Hematopoietic multipotent progenitor cell (in vitro differentiated cells): ENCODE measurements at regions not wholly inside any gene's neighbourhood (a gene's known extent, or its start where the extent isn't known, plus 50 kb on each side); places are given as distances from the start of the nearest gene placed in this dataset.
"Not testable (repeated sequence)": the region's sequence is repeated elsewhere in the genome, so short reads cannot be mapped to it uniquely, and the experiment has no call there.

Experiments
- DNase-seq, 3 donors: peaks; one replicate each; pipeline ENCODE4 v3.0.0-alpha.2; 2011 to 2015; ENCODE audit warnings: low read depth in 2 of 3, low spot score in 2 of 3

DNA sequence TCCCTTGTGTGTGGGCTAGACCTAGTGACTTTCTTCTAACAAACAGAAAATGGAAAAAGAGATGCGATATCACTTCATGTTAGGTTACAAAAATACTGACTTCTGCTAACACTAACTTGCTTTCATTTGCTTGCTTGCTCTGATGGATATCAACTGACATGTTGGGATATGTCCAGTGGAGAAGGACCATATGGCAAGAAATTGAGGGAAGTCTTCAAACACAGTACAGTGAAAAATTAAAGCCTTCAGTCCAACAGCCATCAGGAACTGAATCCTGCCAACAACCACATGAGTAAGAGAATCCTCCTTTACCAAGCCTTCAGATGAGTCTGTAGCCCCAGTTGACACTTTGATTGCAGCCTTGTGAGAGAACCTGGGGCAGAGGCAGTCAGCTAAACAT is 143.9 kb downstream of the MAIP1 start:
- DNase-seq = no peak

DNA sequence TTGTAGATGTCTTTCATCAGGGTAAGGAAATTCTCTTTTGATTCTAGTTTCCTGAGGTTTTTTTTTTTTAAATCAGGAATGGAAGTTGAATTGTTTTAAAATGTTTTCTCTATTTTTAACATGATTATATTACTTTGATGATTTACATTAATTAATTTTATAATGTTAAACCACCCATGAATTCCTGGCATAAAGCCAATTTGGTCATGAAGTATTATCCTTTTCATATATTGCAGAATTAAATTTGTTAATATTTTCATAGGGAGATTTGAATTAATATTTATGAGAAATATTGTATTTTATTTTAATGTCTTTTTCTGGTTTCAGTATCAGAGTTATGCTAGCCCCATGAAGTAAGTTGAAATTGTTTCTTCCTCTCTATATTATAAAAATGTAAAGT is 144.6 kb downstream of the MAIP1 start:
- no peak for DNase-seq

DNA sequence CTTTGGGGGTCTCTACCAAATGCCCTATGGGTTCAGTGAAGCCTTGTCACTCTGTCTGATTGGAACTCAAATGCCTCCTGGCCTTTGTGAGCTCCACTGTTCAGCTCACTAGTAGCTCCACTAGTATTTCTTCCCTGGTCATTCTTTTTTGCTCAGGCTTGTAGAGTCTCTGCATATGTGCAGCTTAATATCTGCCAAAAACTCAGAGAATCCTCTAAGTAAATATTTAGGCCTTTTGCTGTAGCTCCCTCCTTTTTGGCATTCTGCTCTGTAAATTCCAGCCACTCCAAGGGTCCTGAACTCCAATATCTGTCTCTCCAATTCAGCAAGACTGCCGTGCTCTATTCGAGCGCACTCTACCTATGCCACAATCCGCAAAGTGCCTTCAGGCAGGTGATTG is 146.5 kb downstream of the MAIP1 start:
- no peak for DNase-seq

DNA sequence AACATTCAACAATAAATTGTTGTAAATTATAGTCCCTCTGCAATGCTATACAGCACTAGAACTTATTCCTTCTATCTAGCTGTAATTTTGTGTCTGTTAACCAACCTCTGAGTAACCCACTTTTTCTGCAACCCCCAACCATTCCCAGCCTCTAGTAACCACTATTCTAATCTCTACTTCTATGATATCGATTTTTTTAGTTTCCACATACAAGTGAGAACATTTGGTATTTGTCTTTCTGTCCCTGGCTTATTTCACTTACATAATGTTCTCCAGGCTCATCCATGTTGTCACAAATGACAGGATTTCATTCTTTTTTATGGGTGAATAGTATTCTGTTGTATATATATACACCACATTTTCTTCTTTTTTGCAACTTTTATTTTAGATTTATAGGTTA is 147.6 kb downstream of the MAIP1 start:
- no peak for DNase-seq

DNA sequence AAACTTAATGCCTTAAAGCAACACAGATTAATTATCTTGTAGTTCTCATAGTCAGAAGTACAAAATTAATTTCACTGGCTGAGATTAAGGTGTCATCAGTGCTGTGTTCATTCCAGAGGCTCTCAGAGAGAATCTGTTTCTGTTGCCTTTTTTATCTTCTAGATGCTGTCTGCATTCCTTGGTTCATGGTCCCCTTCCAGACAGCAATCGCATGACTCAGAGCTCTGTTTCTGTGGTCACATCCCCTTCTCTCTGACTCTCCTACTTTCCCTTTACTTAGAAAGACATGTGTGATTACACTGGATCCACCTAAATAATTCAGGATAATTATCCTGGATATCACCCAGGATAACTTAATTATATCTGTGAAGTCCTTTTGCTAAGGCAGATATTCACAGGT is 148.6 kb downstream of the MAIP1 start:
- no peak for DNase-seq

DNA sequence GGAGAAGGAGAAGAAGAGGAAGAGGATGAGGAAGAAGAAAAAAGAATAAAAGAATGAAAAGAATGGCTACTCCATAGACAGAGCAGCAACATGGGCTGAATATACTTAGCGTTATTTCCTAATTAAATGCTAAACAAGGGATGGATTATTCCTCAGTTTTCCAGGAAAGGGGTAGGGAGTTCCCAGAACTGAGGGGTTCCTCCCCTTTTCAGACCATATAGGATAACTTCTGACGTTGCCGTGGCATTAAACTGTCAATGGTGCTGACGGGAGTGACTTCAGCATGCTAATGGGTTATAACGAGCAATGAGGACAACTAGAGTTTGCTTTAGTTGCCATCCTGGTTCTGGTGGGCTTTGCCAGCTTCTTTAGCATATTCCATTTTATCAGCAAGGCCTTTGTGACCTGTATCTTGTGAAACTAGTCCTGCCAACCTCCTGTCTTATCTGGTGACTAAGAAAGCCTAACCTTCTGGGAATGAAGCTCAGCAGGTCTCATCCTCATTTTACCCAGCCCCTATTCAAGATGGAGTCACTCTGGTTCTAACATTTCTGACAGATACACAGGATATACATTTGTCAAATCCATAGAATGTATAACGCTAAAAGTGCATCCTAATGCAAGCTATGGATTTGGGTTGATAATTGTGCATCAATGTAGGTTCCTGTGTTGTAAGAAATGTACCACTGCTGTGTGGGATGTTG is 152.3 kb downstream of the MAIP1 start:
- no peak for DNase-seq

DNA sequence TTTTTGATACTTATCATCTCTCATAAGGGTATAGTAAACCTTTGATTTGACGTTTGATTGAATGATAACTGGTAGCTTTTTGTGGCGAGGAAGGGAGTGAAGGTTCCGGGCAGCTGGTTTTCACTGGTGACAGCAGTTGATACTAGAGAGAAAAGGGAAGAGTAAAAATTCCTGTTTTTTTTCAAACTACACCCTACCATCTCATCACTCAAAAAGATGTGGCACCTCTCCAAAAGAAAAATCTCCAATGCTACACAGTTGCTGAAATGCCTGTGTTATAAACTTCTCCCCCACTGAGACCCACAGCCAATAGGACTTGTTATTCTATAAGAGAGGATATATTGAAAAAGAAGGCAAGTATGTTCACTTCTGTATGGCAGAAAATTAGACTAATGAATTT is 154.0 kb downstream of the MAIP1 start:
- no peak for DNase-seq

DNA sequence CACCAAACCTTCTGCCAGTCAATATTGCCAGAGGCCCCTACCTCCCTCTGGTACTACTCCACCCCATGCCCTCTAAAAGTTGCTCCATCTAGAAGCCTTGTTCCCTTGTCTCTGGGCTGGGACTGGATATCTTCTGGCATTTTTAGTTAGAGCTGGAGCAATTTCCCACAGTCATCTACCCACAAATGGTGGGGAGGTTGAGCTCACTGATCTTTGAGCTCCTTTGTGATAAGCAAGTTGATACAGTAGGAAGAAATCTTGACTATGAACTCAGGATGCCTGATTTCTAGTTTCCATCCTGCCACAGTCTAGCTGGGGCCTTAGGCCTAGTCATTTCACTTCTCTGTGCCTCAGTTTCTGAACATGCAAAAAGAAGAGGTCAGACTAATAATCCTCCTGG is 155.0 kb downstream of the MAIP1 start:
- no peak for DNase-seq

DNA sequence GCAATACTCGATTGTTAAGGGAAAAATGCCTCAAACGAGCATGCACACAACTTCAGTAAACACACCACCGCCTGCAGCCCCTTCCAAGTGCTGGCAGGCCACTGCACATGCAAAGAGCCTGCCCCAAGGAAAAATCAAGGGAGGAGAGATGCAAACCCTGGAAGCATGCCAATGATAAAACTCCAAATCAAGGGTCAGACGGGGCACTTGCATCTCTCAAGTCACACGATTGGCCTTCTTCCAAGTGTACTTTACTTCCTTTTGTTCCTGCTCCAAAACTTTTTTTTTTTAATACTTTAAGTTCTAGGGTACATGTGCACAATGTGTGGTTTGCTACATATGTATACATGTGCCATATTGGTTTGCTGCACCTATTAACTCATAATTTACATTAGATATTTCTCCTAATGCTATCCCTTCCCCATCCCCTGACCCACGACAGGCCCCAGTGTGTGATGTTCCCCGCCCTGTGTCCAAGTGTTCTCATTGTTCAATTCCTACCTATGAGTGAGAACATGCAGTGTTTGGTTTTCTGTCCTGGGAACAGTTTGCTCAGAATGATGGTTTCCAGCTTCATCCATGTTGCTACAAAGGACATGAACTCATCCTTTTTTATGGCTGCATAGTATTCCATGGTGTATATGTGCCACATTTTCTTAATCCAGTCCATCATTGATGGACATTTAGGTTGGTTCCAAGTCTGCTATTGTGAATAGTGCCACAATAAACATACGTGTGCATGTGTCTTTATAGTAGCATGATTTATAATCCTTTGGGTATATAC is 157.8 kb downstream of the MAIP1 start:
- DNase-seq = not testable (repeated sequence)

DNA sequence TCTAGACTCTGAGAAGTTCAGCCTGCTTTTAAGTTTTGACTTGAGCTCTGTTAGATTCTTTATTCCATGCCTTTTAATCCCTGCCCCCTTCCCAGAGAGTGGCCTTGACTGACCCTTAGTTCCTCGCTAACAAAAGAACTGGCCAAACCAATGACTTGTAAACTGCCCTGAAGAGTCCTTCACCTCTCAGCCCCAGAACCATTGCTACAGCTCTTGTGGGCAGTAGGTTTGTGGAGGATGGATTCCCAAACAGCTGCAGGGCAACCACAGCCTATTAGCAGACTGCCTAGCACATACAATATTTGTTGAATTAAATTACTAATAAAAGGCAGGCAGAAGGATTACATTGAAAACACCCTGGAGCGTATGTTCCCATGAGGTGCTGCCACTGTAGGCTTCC is 163.9 kb downstream of the MAIP1 start:
- DNase-seq = no peak

DNA sequence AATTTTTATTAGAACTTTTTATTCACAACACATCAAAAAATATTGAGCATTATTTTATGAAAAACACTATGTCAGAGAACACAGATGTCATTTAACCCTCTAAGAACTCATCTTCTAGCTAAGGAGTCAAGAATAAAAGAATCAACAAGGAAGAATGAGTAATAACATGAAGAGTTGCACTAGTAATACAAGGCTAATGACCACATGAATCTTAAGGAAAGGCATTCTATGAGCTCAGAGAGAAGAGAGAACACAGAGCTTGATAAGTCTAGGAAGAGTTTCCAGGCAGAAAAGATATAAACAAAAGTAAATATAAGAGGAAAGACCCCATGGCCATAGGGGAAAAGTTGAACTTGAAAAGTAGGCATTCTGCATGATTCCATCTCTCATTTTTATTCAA is 166.5 kb downstream of the MAIP1 start:
- DNase-seq = no peak

DNA sequence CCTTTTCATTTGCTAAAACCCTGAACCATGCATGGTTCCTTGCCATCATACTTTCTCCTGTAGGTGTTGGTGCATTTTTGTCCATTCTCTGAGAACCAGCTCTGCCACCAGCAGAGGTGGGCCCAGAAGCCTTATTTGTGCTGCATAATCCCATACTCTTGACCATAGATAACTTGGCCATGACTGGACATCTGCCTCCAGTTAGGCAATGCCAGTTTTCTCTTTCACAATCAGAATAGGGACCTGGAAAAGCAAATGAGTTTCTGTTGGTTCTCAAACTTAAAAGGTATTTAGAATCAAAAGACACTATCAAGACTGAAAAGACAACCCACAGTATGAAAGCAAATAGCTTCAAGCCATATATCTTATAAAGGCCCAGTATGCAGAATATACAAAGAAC is 167.3 kb downstream of the MAIP1 start:
- no peak for DNase-seq

DNA sequence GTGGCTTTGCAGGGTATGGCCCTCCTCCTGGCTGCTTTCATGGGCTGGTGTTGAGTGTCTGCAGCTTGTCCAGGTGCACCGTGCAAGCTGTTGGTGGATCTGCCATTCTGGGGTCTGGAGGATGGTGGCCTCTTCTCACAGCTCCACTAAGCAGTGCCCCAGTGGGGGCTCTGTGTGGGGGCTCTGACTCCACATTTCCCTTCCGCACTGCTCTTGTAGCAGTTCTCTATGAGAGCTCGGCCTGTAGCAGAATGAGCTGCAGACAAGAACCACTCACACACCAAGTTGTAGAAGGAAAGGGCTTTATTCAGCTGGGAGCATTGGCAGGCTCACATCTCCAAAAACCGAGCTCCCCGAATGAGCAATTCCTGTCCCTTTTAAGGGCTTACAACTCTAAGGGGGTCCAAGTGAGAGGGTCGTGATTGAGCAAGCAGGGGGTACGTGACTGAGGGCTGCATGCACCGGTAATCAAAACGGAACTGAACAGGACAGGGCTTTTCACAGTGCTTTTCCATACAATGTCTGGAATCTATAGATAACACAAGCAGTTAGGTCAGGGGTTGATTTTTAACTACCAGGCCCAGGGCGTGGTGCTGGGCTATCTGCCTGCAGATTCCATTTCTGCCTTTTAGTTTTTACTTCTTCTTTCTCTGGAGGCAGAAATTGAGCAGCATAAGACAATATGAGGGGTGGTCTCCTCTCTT is 169.4 kb downstream of the MAIP1 start:
- peak in 2 of 3 donors; percentile 19 to 40 for DNase-seq

DNA sequence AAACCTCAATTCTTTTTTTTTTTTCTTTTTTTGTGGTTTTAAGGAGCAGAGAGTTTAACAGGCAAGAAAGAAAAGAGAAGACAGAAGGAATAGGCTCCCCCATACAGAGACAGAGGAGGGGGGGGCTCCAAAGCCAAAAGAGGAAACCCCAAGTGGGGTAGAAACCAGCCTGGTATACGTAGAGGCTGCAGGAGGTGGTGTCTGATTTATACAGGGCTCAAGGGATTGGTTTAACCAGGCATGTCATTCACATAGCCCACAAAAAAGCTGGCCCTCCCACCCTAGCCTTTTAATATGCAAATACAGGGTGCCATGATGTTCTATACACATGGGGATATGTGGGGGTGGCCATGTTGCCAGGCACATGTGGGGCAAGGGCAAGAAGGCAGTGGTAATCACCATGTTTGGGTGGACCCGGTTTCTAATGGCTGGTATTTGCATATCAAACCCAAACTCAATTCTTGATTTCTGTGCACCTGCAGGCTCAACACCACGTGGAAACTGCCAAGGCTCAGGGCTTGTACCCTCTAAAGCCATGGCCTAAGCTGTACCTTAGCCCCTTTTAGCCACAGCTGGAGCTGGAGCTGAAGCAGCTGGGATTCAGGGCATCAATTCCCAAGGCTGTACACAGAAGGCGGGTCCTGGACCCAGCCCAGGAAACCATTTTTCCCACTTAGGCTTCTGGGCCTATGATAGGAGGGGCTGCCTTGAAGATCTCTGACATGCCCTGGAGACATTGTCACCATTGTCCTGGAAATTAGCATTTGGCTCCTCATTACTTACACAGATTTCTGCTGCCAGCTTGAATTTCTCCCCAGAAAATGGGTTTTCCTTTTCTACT is 170.3 kb downstream of the MAIP1 start:
- peak in 1 of 3 donors; percentile 44 for DNase-seq

DNA sequence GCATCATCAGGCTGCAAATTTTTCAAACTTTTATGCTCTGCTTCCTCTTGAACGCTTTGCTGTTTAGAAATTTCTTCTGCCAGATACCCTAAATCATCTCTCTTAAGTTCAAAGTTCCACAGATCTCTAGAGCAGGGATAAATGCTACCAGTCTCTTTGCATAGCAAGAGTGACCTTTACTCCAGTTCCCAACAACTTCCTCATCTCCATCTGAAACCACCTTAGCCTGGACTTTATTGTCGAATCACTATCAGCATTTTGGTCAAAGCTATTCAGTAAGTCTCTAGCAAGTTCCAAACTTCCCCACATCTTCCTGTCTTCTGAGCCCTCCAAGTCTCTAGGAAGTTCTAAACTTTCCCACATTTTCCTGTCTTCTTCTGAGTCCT is 170.9 kb downstream of the MAIP1 start:
- DNase-seq = not testable (repeated sequence)

DNA sequence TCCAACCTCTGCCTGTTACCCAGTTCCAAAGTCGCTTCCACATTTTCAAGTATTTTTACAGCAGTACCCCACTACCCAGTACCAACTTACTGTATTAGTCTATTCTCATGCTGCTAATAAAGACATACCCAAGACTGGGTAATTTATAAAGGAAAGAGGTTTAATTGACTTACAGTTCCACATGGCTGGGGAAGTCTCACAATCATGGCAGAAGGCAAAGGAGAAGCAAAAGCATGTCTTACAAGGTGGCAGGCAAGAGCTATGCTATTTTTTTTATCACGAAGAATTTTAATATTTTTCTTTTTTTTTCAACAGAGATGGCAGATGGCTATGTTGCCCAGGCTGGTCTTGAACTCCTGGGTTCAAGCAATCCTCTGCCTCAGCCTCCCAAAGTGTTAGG is 171.3 kb downstream of the MAIP1 start:
- not testable (repeated sequence) for DNase-seq

DNA sequence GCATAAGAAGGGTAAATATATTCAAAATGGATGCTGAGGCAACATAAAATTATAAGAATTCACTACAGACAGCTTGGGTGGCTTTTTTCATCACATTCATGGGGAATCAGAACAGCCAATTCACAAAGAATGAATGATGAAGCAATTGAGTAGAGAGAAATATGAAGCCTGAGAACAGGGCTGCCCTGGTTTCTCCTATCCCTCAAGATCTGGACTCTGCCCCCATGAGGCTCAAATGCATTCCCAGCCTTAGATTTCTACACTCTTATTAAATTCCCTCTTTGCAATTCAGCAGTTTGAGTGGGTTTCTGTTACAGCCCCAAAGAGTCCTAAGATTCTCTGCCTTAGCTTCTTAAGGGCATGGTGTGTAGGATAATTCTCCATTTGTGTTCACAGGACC is 172.5 kb downstream of the MAIP1 start:
- DNase-seq = no peak

DNA sequence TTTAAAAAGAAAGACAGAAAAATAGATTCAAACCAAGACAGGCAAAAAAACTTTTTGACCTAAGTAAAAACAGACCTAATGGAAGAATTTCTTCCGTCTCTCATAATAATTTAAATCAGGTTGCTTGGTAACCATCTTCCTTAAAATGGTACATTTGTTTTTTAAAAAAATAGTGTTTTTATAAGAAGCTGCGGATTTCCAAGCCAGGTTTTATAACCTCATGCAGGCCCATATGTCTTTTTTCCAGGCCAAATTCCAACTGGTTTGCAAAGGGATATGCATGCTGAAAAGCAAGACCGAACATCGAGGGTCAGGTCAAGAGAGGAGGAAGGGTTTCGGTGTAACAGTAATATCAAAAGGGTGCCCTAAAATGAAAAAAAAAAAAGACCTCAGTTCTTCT is 172.9 kb downstream of the MAIP1 start:
- no peak for DNase-seq

DNA sequence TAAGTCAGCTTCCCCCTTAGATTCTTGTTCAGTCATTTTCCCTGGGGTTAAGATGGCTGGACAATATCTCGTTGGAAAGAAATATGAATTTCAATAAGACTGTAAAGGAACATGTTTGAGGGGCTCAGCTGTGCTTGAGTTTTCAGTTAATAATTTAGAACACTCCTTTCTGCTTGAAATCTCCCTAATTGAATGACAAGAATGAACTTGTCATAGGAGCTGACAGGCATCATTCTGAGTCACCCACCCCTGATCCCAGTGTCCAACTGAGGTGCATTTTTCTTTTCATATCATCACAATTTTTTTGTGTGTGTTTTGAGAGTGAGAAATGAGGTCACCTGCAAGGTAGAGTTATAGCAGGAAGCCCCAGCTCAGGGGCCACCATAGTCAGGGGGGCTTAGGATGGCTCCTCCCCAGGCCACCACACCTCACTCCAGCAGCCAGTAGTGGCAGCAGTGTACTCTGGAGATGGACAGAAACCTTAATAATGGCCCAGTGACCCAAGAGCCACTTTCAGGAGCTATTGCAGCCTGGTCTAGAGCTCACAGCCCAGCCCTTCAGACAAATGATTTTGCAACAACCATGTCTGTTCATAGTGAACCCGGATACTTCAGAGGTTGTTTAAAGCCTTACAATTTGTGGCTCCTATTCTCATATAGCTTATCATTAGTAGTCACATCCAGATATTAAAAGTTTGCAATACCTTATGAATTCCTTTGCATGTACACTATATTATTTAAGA is 174.5 kb downstream of the MAIP1 start:
- no peak for DNase-seq

DNA sequence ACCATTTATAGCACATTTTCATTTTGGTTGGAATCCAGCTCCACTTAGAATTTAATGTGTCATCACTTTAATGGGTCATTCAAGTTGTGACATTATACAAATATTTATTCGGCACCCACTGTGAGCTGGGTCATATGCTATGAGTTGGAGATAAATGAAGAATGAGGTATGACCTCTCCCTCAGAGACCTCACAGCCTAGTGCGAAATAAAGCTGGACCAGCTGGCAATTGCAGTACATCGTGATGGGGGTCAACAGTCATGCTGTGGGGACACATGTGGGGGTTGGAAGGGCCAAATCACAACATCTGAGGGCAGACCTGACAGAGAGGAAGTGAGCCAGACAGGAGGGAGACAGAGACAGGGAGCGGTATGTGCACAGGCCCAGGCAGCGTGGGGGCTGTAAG is 175.4 kb downstream of the MAIP1 start:
- no peak for DNase-seq
